OCI-LY3 (cell line): ENCODE measurements at regions not wholly inside any gene's neighbourhood (a gene's known extent, or its start where the extent isn't known, plus 50 kb on each side); places are given as distances from the start of the nearest gene placed in this dataset.

Experiments
- H2AFZ ChIP-seq: fragments of 200-600, 300-600 bp; shearing (Covaris generic); 2 replicates; pipeline ENCODE4 v1.6.0; 2014; ENCODE audit warnings: antibody characterized with exemption, low read depth, low read length
- H3K27ac ChIP-seq: fragments of 200-600, 300-600 bp; sonication (generic); 2 replicates; pipeline ENCODE4 v1.5.1; 2014; ENCODE audit warnings: mild to moderate bottlenecking, low read length, moderate library complexity, mixed read lengths
- H3K27me3 ChIP-seq: fragments of 200-600, 300-600 bp; sonication (generic); 2 replicates; pipeline ENCODE4 v1.6.1; 2014; ENCODE audit warnings: low read depth, low read length, mixed read lengths
- H3K36me3 ChIP-seq: fragments of 200-600, 300-600 bp; sonication (generic); replicated peaks from 2 replicates; pipeline ENCODE3; 2014; ENCODE audit warnings: low read depth, low read length, mixed read lengths
- H3K4me1 ChIP-seq: fragments of 300-600, 200-600 bp; sonication (generic); 2 replicates; pipeline ENCODE4 v1.6.1; 2014; ENCODE audit warnings: low read length, mixed read lengths
- H3K4me2 ChIP-seq: fragments of 200-600, 300-600 bp; sonication (generic); 2 replicates; pipeline ENCODE4 v1.6.1; 2014; ENCODE audit warnings: low read length, mixed read lengths
- H3K4me3 ChIP-seq: fragments of 300-600, 200-600 bp; sonication (generic); 2 replicates; pipeline ENCODE4 v1.5.1; 2014; ENCODE audit warnings: antibody characterized with exemption, mild to moderate bottlenecking, low read length, moderate library complexity
- H3K79me2 ChIP-seq: fragments of 300-600, 200-600 bp; shearing (Covaris generic); 2 replicates; pipeline ENCODE4 v1.6.1; 2014; ENCODE audit warnings: mild to moderate bottlenecking, low read length, mixed read lengths
- H3K9ac ChIP-seq: fragments of 300-600, 200-600 bp; shearing (Covaris generic); 2 replicates; pipeline ENCODE4 v1.6.0; 2014; ENCODE audit warnings: mild to moderate bottlenecking, low read length, moderate library complexity
- H3K9me3 ChIP-seq: fragments of 200-600, 300-600 bp; shearing (Covaris generic); 2 replicates; pipeline ENCODE4 v1.6.1; 2014; ENCODE audit warnings: low read length, mixed read lengths; ENCODE audit not compliant: insufficient read depth
- H4K20me1 ChIP-seq: fragments of 200-600, 300-600 bp; sonication (generic); 2 replicates; pipeline ENCODE4 v1.6.1; 2016; ENCODE audit warnings: low read length, mixed read lengths; ENCODE audit not compliant: insufficient read depth
- CTCF ChIP-seq: fragments of 200-600, 300-600 bp; sonication (generic); IDR thresholded peaks from 2 replicates; pipeline ENCODE4 v1.5.1; 2014; ENCODE audit warnings: antibody characterized with exemption, low read length, low read depth
- EZH2phosphoT487 ChIP-seq: fragments of 200-600 bp; shearing (Covaris generic); IDR thresholded peaks from 2 replicates; pipeline ENCODE4 v1.6.1; 2018; ENCODE audit warnings: antibody characterized with exemption, mixed run types, low read depth

GRCh38 chr12:71236133-71236660 lies 78.4 kb upstream of the TSPAN8 start:
- Histone ChIP-seq H3K9me3 (no peaks in the 10 kb centered on the region), H3K4me1 (no peaks in the 10 kb centered on the region), H3K4me2 (no peak overlapping the region), H3K27ac (no peak overlapping the region), H3K4me3 (no peak overlapping the region), H3K36me3 (no peaks in the 10 kb centered on the region), H3K79me2 (no peaks in the 10 kb centered on the region), H4K20me1 (no peaks in the 10 kb centered on the region), H3K9ac (no peak overlapping the region), H3K27me3 (no peaks in the 10 kb centered on the region), H2AFZ (no peak overlapping the region)
- TF ChIP-seq EZH2phosphoT487 (no peak), CTCF (no peak)

- no peaks in the 10 kb centered on the region for H3K27me3 ChIP-seq
- no peaks in the 10 kb centered on the region for H3K36me3 ChIP-seq
- H4K20me1 ChIP-seq: no peaks in the 10 kb centered on the region
- no peaks in the 10 kb centered on the region for H3K9me3 ChIP-seq
- H3K79me2 ChIP-seq: no peaks in the 10 kb centered on the region
- H3K27ac ChIP-seq: no peak overlapping the region
- no peak for TF ChIP-seq EZH2phosphoT487
- no peak for TF ChIP-seq CTCF
- no peak overlapping the region for H3K4me3 ChIP-seq
- no peak overlapping the region for H3K4me2 ChIP-seq
- H2AFZ ChIP-seq: no peak overlapping the region
- no peaks in the 10 kb centered on the region for H3K4me1 ChIP-seq
- H3K9ac ChIP-seq: no peak overlapping the region
These were observed 75.3 kb upstream of the TSPAN8 start for GRCh38 chr12:71233083-71233482.

- Histone ChIP-seq H3K4me3 (no peak overlapping the region), H3K27ac (no peak overlapping the region), H3K4me1 (no peaks in the 10 kb centered on the region), H3K9ac (no peak overlapping the region), H3K4me2 (no peak overlapping the region), H3K27me3 (no peaks in the 10 kb centered on the region), H4K20me1 (no peaks in the 10 kb centered on the region), H2AFZ (no peak overlapping the region), H3K79me2 (no peaks in the 10 kb centered on the region), H3K9me3 (no peaks in the 10 kb centered on the region), H3K36me3 (no peaks in the 10 kb centered on the region)
- TF ChIP-seq EZH2phosphoT487 (no peak), CTCF (no peak)
These were observed 72.7 kb upstream of the TSPAN8 start for GRCh38 chr12:71230542-71230941.

GRCh38 chr12:71223139-71223538 lies 65.3 kb upstream of the TSPAN8 start:
- no peaks in the 10 kb centered on the region for H4K20me1 ChIP-seq
- H3K9ac ChIP-seq: no peak overlapping the region
- no peaks in the 10 kb centered on the region for H3K36me3 ChIP-seq
- no peaks in the 10 kb centered on the region for H3K79me2 ChIP-seq
- no peak overlapping the region for H3K4me2 ChIP-seq
- no peak overlapping the region for H3K4me3 ChIP-seq
- peaks cover 16% of the 10 kb centered on the region for H3K27me3 ChIP-seq
- no peak overlapping the region for H2AFZ ChIP-seq
- H3K9me3 ChIP-seq: no peaks in the 10 kb centered on the region
- H3K27ac ChIP-seq: no peak overlapping the region
- TF ChIP-seq EZH2phosphoT487 (no peak), CTCF (no peak)
- H3K4me1 ChIP-seq: no peaks in the 10 kb centered on the region
